A204.1 (cell line): ENCODE measurements at regions not wholly inside any gene's neighbourhood (a gene's known extent, or its start where the extent isn't known, plus 50 kb on each side); places are given as distances from the start of the nearest gene placed in this dataset.
"Not testable (repeated sequence)": the region's sequence is repeated elsewhere in the genome, so short reads cannot be mapped to it uniquely, and the experiment has no call there.

ENCODE experiments used
- FAIRE-seq: peaks from 2 replicates; lab custom pipeline; 2012; peaks lifted over from hg19 to GRCh38; lab: Jason Lieb, UNC

DNA sequence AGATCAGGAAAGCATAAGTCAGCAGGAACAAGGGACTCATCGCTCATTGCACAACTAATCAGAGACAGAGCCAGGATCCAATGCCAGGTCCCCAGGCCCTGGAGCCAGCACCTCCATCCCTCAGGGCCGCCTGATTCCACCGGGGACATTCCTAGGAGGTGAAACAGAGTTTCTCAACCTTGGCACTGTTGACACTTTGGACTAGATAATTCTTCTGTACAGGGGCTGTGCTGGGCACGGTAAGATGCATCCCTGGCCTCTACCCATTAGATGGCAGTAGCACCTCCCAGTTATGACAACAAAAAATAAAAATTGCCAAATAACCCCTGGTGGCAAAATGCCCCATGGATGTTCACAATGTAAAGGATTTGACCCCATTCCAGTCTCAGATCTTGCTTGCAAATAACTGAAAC lies 127.7 kb downstream of the MTHFS start:
- no peak for FAIRE-seq

DNA sequence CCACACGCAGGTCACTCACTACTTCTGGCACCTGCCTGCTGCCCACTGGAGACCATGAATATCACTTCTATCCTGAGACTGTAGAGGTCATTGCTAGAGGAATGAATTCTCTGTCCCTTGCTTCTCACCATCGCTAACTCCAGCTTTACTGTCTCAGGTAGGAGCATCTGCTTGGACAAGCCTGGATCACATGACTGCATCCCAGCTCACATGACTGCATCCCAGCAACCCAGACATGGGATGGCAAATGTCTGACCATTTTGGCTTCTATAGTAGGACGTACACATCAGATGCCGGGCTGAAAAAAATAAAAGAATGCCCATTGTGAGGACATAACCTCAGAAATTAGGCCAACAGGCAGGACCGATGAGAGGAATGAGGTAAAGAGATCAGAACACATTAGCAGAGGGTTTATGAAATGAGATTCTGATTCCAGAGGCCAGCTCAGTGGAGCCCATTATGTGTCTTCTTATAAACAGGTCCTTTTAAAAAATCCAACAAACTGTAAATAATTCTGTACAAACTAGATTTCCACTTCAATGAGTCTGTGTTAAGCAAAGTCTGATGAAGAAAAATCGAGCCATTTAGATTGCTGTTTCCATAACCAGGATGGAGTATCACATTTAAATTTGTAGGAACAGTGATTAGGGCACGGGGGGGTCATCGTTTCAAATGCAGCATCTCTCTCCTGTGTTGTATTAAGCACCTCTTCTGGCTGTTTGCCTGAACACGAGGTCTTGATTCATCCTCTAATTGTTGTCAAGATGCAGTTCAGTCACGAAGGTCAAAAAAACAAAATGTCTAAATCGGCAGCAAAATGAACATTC lies 126.7 kb downstream of the MTHFS start:
- no peak for FAIRE-seq

- FAIRE-seq: no peak
Measured at GRCh38 chr15:79773128-79773527, 123.7 kb downstream of the MTHFS start.

DNA sequence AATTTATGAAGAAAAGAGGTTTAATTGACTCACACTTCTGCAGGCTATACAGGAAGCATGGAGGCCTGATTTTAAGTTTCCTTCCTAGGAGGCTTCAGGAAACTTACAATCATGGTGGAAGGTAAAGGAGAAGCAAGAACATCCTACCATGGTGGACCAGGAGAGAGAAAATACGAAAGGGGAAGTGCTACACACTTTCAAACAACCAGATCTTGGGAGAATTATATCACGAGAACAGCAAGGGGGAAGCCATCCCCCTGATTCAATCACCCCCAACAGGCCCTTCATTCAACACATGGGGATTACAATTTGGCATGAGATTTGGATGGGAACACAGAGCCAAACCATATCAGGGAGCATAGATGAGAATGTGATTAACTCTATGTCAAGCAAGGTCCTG lies 121.0 kb downstream of the MTHFS start:
- FAIRE-seq: no peak

GRCh38 chr15:79777916-79778315 lies 118.9 kb downstream of the MTHFS start:
- FAIRE-seq: no peak

GRCh38 chr15:79778378-79778990 lies 118.3 kb downstream of the MTHFS start:
- no peak for FAIRE-seq

GRCh38 chr15:79779746-79780145 lies 117.1 kb downstream of the MTHFS start:
- no peak for FAIRE-seq

DNA sequence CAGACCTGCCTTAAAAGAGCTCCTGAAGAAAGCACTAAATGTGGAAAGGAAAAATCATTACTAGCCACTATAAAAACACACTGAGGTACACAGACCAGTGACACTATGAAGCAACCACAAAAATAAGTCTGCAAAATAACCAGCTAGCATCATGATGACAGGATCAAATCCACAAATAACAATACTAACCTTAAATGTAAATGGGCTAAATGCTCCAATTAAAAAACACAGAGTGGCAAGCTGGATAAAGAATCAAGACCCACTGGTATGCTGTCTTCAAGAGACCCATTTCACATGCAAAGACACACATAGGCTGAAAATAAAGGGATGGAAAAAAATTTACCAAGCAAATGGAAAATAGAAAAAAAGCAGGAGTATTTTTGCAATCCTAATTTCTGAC lies 114.5 kb downstream of the MTHFS start:
- not testable (repeated sequence) for FAIRE-seq
